Dendritic cell treated with granulocyte-macrophage colony-stimulating factor and Interleukin-4, amounts not matched to agents 40 ng/mL and 50 ng/mL, for 4 days (primary cell): ENCODE measurements at regions not wholly inside any gene's neighbourhood (a gene's known extent, or its start where the extent isn't known, plus 50 kb on each side); places are given as distances from the start of the nearest gene placed in this dataset.

Source experiments
- H3K27ac Mint-ChIP-seq: one replicate; pipeline ENCODE4 v1.8.0; 2022; ENCODE audit warnings: mild to moderate bottlenecking, mixed read lengths
- H3K27me3 Mint-ChIP-seq: one replicate; pipeline ENCODE4 v1.8.0; 2022; ENCODE audit warnings: mild to moderate bottlenecking, mixed read lengths
- H3K36me3 Mint-ChIP-seq: one replicate; pipeline ENCODE4 v1.8.0; 2022; ENCODE audit warnings: low read depth, mixed read lengths
- H3K4me1 Mint-ChIP-seq: one replicate; pipeline ENCODE4 v1.8.0; 2022; ENCODE audit warnings: low read depth, mixed read lengths
- H3K4me3 Mint-ChIP-seq: one replicate; pipeline ENCODE4 v1.8.0; 2022; ENCODE audit warnings: mild to moderate bottlenecking, moderate library complexity, mixed read lengths
- H3K9me3 Mint-ChIP-seq: one replicate; pipeline ENCODE4 v1.8.0; 2022; ENCODE audit warnings: mixed read lengths
- intact Hi-C: fragments of 100-400 bp; cut with micrococcal nuclease; formaldehyde crosslinking; loops from one replicate; pipeline ENCODE4 v1.15.0; 2022

- Mint-ChIP-seq H3K4me1 (no peaks in the 10 kb centered on the region), H3K9me3 (peaks cover 14% of the 10 kb centered on the region), H3K27ac (no peak overlapping the region), H3K27me3 (no peaks in the 10 kb centered on the region), H3K36me3 (no peaks in the 10 kb centered on the region), H3K4me3 (no peak overlapping the region)
- intact Hi-C loops, result no loop called here
These were observed 2265.8 kb upstream of the TENM3 start for GRCh38 chr4:179977378-179977777.

GRCh38 chr4:179981161-179981560, 2262.0 kb upstream of the TENM3 start:
- no peaks in the 10 kb centered on the region for H3K4me1 Mint-ChIP-seq
- no peak overlapping the region for H3K27ac Mint-ChIP-seq
- intact Hi-C loops, result no loop called here

GRCh38 chr4:179989975-179990374, 2253.2 kb upstream of the TENM3 start:
- intact Hi-C loops, result no loop called here
- no peak overlapping the region for H3K4me3 Mint-ChIP-seq
- no peaks in the 10 kb centered on the region for H3K36me3 Mint-ChIP-seq
- peaks cover 18% of the 10 kb centered on the region for H3K9me3 Mint-ChIP-seq
- no peak overlapping the region for H3K27ac Mint-ChIP-seq
- no peaks in the 10 kb centered on the region for H3K4me1 Mint-ChIP-seq
- no peaks in the 10 kb centered on the region for H3K27me3 Mint-ChIP-seq

More at GRCh38 chr4:179981161-179981560, 2262.0 kb upstream of the TENM3 start:
- no peaks in the 10 kb centered on the region for H3K36me3 Mint-ChIP-seq
- no peaks in the 10 kb centered on the region for H3K27me3 Mint-ChIP-seq
- peaks cover 14% of the 10 kb centered on the region for H3K9me3 Mint-ChIP-seq
- H3K4me3 Mint-ChIP-seq, result no peak overlapping the region

- Mint-ChIP-seq H3K4me3 (no peak overlapping the region), H3K9me3 (no peaks in the 10 kb centered on the region), H3K4me1 (no peaks in the 10 kb centered on the region), H3K36me3 (no peaks in the 10 kb centered on the region), H3K27ac (no peak overlapping the region), H3K27me3 (no peaks in the 10 kb centered on the region)
- intact Hi-C loops, result no loop called here
These were observed 2233.9 kb upstream of the TENM3 start for GRCh38 chr4:180009316-180009715.

GRCh38 chr4:180028682-180029081, 2214.5 kb upstream of the TENM3 start:
- intact Hi-C loops, result no loop called here
- H3K36me3 Mint-ChIP-seq, result no peaks in the 10 kb centered on the region
- H3K9me3 Mint-ChIP-seq, result no peaks in the 10 kb centered on the region
- no peaks in the 10 kb centered on the region for H3K27me3 Mint-ChIP-seq
- no peak overlapping the region for H3K27ac Mint-ChIP-seq
- H3K4me1 Mint-ChIP-seq, result no peaks in the 10 kb centered on the region
- H3K4me3 Mint-ChIP-seq, result no peak overlapping the region

- no peaks in the 10 kb centered on the region for H3K27me3 Mint-ChIP-seq
- no peak overlapping the region for H3K4me3 Mint-ChIP-seq
- no peaks in the 10 kb centered on the region for H3K9me3 Mint-ChIP-seq
- H3K4me1 Mint-ChIP-seq, result no peaks in the 10 kb centered on the region
- H3K27ac Mint-ChIP-seq, result no peak overlapping the region
- intact Hi-C loops, result no loop called here
- H3K36me3 Mint-ChIP-seq, result no peaks in the 10 kb centered on the region
These were observed 2211.9 kb upstream of the TENM3 start for GRCh38 chr4:180031330-180031729.

- H3K9me3 Mint-ChIP-seq, result no peaks in the 10 kb centered on the region
- H3K4me1 Mint-ChIP-seq, result no peaks in the 10 kb centered on the region
- intact Hi-C loops, result no loop called here
- no peak overlapping the region for H3K4me3 Mint-ChIP-seq
- no peak overlapping the region for H3K27ac Mint-ChIP-seq
- no peaks in the 10 kb centered on the region for H3K27me3 Mint-ChIP-seq
- H3K36me3 Mint-ChIP-seq, result no peaks in the 10 kb centered on the region
These were observed 2201.6 kb upstream of the TENM3 start for GRCh38 chr4:180041576-180041975.

- H3K4me3 Mint-ChIP-seq, result no peak overlapping the region
- peaks cover 17% of the 10 kb centered on the region for H3K27me3 Mint-ChIP-seq
- intact Hi-C loops, result no loop called here
- H3K36me3 Mint-ChIP-seq, result no peaks in the 10 kb centered on the region
- H3K4me1 Mint-ChIP-seq, result no peaks in the 10 kb centered on the region
- no peaks in the 10 kb centered on the region for H3K9me3 Mint-ChIP-seq
- H3K27ac Mint-ChIP-seq, result no peak overlapping the region
These were observed 2190.6 kb upstream of the TENM3 start for GRCh38 chr4:180052629-180053028.

- H3K27me3 Mint-ChIP-seq, result peaks cover 30% of the 10 kb centered on the region
- H3K4me1 Mint-ChIP-seq, result peaks cover 8% of the 10 kb centered on the region
- H3K4me3 Mint-ChIP-seq, result no peak overlapping the region
- intact Hi-C loops, result no loop called here
- H3K9me3 Mint-ChIP-seq, result no peaks in the 10 kb centered on the region
- no peak overlapping the region for H3K27ac Mint-ChIP-seq
- H3K36me3 Mint-ChIP-seq, result no peaks in the 10 kb centered on the region
These were observed 2188.9 kb upstream of the TENM3 start for GRCh38 chr4:180054291-180054690.

- peaks cover 45% of the 10 kb centered on the region for H3K27me3 Mint-ChIP-seq
- H3K4me3 Mint-ChIP-seq, result no peak overlapping the region
- no peak overlapping the region for H3K27ac Mint-ChIP-seq
- H3K9me3 Mint-ChIP-seq, result no peaks in the 10 kb centered on the region
- H3K4me1 Mint-ChIP-seq, result peaks cover 14% of the 10 kb centered on the region
- intact Hi-C loops, result no loop called here
- H3K36me3 Mint-ChIP-seq, result no peaks in the 10 kb centered on the region
These were observed 2185.9 kb upstream of the TENM3 start for GRCh38 chr4:180057299-180057721.

- Mint-ChIP-seq H3K27ac (no peak overlapping the region), H3K36me3 (no peaks in the 10 kb centered on the region), H3K4me3 (peak overlapping the region; percentile 55), H3K9me3 (no peaks in the 10 kb centered on the region), H3K4me1 (peaks cover 14% of the 10 kb centered on the region), H3K27me3 (peaks cover 47% of the 10 kb centered on the region)
- intact Hi-C loops, result no loop called here
These were observed 2185.1 kb upstream of the TENM3 start for GRCh38 chr4:180057891-180058671.

- Mint-ChIP-seq H3K27ac (no peak overlapping the region), H3K36me3 (no peaks in the 10 kb centered on the region), H3K27me3 (peaks cover 47% of the 10 kb centered on the region), H3K4me1 (peaks cover 14% of the 10 kb centered on the region), H3K9me3 (no peaks in the 10 kb centered on the region), H3K4me3 (peak overlapping the region; percentile 68)
- intact Hi-C loops, result no loop called here
These were observed 2184.4 kb upstream of the TENM3 start for GRCh38 chr4:180058691-180059215.

- no peak overlapping the region for H3K27ac Mint-ChIP-seq
- H3K9me3 Mint-ChIP-seq, result no peaks in the 10 kb centered on the region
- H3K4me3 Mint-ChIP-seq, result peak overlapping the region; percentile 68
- H3K4me1 Mint-ChIP-seq, result peaks cover 14% of the 10 kb centered on the region
- no peaks in the 10 kb centered on the region for H3K36me3 Mint-ChIP-seq
- intact Hi-C loops, result no loop called here
- peaks cover 47% of the 10 kb centered on the region for H3K27me3 Mint-ChIP-seq
These were observed 2183.9 kb upstream of the TENM3 start for GRCh38 chr4:180059216-180059881.

- no peak overlapping the region for H3K4me3 Mint-ChIP-seq
- no peak overlapping the region for H3K27ac Mint-ChIP-seq
- H3K36me3 Mint-ChIP-seq, result no peaks in the 10 kb centered on the region
- intact Hi-C loops, result no loop called here
- H3K4me1 Mint-ChIP-seq, result peaks cover 14% of the 10 kb centered on the region
- H3K27me3 Mint-ChIP-seq, result peaks cover 47% of the 10 kb centered on the region
- H3K9me3 Mint-ChIP-seq, result no peaks in the 10 kb centered on the region
These were observed 2182.9 kb upstream of the TENM3 start for GRCh38 chr4:180060159-180060889.
